Esophagus muscularis mucosa (tissue), 4 donors: ENCODE measurements at regions not wholly inside any gene's neighbourhood (a gene's known extent, or its start where the extent isn't known, plus 50 kb on each side); places are given as distances from the start of the nearest gene placed in this dataset.

ENCODE experiments used
- DNase-seq: peaks from one replicate; pipeline ENCODE4 v3.0.0-alpha.2; 2017; ENCODE audit errors: extremely low spot score
- H3K27ac ChIP-seq, 4 donors: fragments of 200-600 bp; sonication (generic); replicated peaks in 1 of 4; 1 replicate in 3 of 4; 2 replicates in 1 of 4; pipeline ENCODE4 v1.5.1; 2016 to 2019; ENCODE audit warnings: mild to moderate bottlenecking in 1 of 4
- H3K27me3 ChIP-seq, 4 donors: fragments of 200-600 bp; sonication (generic); one replicate each; pipeline versions ENCODE4 v1.5.1 to v1.6.0; 2016 to 2019
- H3K36me3 ChIP-seq, 4 donors: fragments of 200-600 bp; sonication (generic); one replicate each; pipeline ENCODE4 v1.5.1; 2016 to 2019
- H3K4me1 ChIP-seq, 4 donors: fragments of 200-600 bp; sonication (generic); one replicate each; pipeline ENCODE4 v1.5.1; 2016 to 2019
- H3K4me3 ChIP-seq, 4 donors: fragments of 200-600 bp; sonication (generic); 1 replicate in 2 of 4; 2 replicates in 2 of 4; pipeline ENCODE4 v1.5.1; 2016 to 2019; ENCODE audit warnings: mild to moderate bottlenecking in 4 of 4, moderate library complexity in 1 of 4
- H3K9me3 ChIP-seq, 4 donors: fragments of 200-600 bp; sonication (generic); 1 replicate in 3 of 4; 2 replicates in 1 of 4; pipeline ENCODE4 v1.5.1; 2016 to 2019
- EP300 ChIP-seq: sonication (generic); formaldehyde crosslinking; IDR thresholded peaks from one replicate; pipeline ENCODE4 v1.6.1; 2017; ENCODE audit warnings: antibody characterized with exemption
- POLR2A ChIP-seq: fragments of 450-650 bp; IDR thresholded peaks from one replicate; pipeline ENCODE4 v1.6.1; 2017; ENCODE audit warnings: antibody characterized with exemption, moderate library complexity, mild to moderate bottlenecking, low read depth
- POLR2AphosphoS5 ChIP-seq, 2 donors: sonication (generic); formaldehyde crosslinking; IDR thresholded peaks; one replicate each; pipeline ENCODE4 v1.6.1; 2017; ENCODE audit warnings: antibody characterized with exemption in 2 of 2
- WGBS: methylation state at CpG from one replicate; pipeline ENCODE4 v1.1.5; 2018; 5-methylcytosine and 5-hydroxymethylcytosine counted together
- intact Hi-C: fragments of 100-400 bp; cut with DNase I; formaldehyde crosslinking; loops from one replicate; pipeline ENCODE4 v1.15.1; 2023
- TF ChIP-seq, protein P1 (sequence below), 3 experiments: fragments of 200-600 bp in 2 of 3; fragments of 450-650 bp in 1 of 3; sonication (generic) in 2 of 3; IDR thresholded peaks; one replicate each; pipeline ENCODE4 v1.5.1; 2017 to 2019; ENCODE audit warnings: antibody characterized with exemption in 3 of 3, mild to moderate bottlenecking in 2 of 3, moderate library complexity in 1 of 3

- H3K4me3 ChIP-seq = no peak overlapping the region
- WGBS = 86% methylated on average over 1 of the region's 1 CpG
- H3K9me3 ChIP-seq = peaks cover 0 to 11% (median 4%) of the 10 kb centered on the region in 4 donors
- no peaks in the 10 kb centered on the region for H3K4me1 ChIP-seq
- TF ChIP-seq, protein P1, sequence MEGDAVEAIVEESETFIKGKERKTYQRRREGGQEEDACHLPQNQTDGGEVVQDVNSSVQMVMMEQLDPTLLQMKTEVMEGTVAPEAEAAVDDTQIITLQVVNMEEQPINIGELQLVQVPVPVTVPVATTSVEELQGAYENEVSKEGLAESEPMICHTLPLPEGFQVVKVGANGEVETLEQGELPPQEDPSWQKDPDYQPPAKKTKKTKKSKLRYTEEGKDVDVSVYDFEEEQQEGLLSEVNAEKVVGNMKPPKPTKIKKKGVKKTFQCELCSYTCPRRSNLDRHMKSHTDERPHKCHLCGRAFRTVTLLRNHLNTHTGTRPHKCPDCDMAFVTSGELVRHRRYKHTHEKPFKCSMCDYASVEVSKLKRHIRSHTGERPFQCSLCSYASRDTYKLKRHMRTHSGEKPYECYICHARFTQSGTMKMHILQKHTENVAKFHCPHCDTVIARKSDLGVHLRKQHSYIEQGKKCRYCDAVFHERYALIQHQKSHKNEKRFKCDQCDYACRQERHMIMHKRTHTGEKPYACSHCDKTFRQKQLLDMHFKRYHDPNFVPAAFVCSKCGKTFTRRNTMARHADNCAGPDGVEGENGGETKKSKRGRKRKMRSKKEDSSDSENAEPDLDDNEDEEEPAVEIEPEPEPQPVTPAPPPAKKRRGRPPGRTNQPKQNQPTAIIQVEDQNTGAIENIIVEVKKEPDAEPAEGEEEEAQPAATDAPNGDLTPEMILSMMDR (IDR thresholded peaks at IDR 0.05) = no peak
- TF ChIP-seq EP300 = no peak
- TF ChIP-seq POLR2A = no peak
- TF ChIP-seq POLR2AphosphoS5 (IDR thresholded peaks at IDR 0.05) = no peak
- intact Hi-C loops = no loop called here
- H3K27me3 ChIP-seq = peaks cover 0 to 8% (median 0%) of the 10 kb centered on the region in 4 donors
- no peaks in the 10 kb centered on the region for H3K36me3 ChIP-seq
- H3K27ac ChIP-seq = no peak overlapping the region
- DNase-seq = no peak
Measured at GRCh38 chr12:115852054-115852453, 425.4 kb downstream of the MED13L start.

GRCh38 chr12:115850957-115851356 lies 426.5 kb downstream of the MED13L start:
- intact Hi-C loops = no loop called here
- H3K36me3 ChIP-seq = no peaks in the 10 kb centered on the region
- no peak for DNase-seq
- peaks cover 0 to 11% (median 4%) of the 10 kb centered on the region in 4 donors for H3K9me3 ChIP-seq
- H3K27me3 ChIP-seq = peaks cover 0 to 8% (median 0%) of the 10 kb centered on the region in 4 donors
- H3K4me1 ChIP-seq = no peaks in the 10 kb centered on the region
- H3K4me3 ChIP-seq = no peak overlapping the region
- WGBS = 39% methylated on average over 1 of the region's 1 CpG
- H3K27ac ChIP-seq = no peak overlapping the region
- TF ChIP-seq POLR2AphosphoS5 (IDR thresholded peaks at IDR 0.05) (no peak), POLR2A (no peak), EP300 (no peak)
- TF ChIP-seq, protein P1 (IDR thresholded peaks at IDR 0.05) = no peak

GRCh38 chr12:115849262-115849943 lies 428.1 kb downstream of the MED13L start:
- H3K4me1 ChIP-seq = no peaks in the 10 kb centered on the region
- no peak overlapping the region for H3K4me3 ChIP-seq
- no peaks in the 10 kb centered on the region for H3K36me3 ChIP-seq
- no peak for DNase-seq
- no peak overlapping the region for H3K27ac ChIP-seq
- H3K27me3 ChIP-seq = peaks cover 0 to 5% (median 0%) of the 10 kb centered on the region in 4 donors
- 88% methylated on average over 8 of the region's 8 CpGs for WGBS
- peaks cover 0 to 11% (median 4%) of the 10 kb centered on the region in 4 donors for H3K9me3 ChIP-seq
- TF ChIP-seq POLR2AphosphoS5 (IDR thresholded peaks at IDR 0.05) (no peak), POLR2A (no peak), EP300 (no peak)
- TF ChIP-seq, protein P1 (IDR thresholded peaks at IDR 0.05) = no peak
- intact Hi-C loops = no loop called here

GRCh38 chr12:115847398-115847797 lies 430.1 kb downstream of the MED13L start:
- H3K27ac ChIP-seq = no peak overlapping the region
- no peaks in the 10 kb centered on the region for H3K4me1 ChIP-seq
- TF ChIP-seq, protein P1 (IDR thresholded peaks at IDR 0.05) = no peak
- TF ChIP-seq POLR2A (no peak), POLR2AphosphoS5 (IDR thresholded peaks at IDR 0.05) (no peak), EP300 (no peak)
- H3K4me3 ChIP-seq = no peak overlapping the region
- intact Hi-C loops = no loop called here
- no peaks in the 10 kb centered on the region for H3K27me3 ChIP-seq
- DNase-seq = no peak
- H3K36me3 ChIP-seq = no peaks in the 10 kb centered on the region
- peaks cover 0 to 11% (median 4%) of the 10 kb centered on the region in 4 donors for H3K9me3 ChIP-seq

DNA sequence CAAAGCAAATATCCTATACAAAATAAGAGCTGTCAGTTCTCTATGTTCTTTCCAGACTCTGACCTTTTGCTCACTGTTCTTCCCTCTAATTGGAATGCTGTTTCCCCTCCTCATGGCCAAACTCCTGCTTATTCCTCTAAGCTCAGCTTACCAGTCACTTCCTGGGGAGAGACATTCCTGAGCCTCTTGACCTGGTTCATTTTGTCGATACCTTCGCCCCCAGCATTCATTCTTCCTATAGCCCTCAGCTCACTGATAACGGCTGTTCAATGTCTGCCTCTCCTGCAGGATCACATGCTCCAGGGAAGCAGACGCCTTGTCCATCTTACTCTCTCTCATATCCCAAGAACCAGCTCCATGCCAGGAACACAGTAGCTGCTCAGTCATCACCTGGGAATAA lies 431.0 kb downstream of the MED13L start:
- Histone ChIP-seq H3K9me3 (peaks cover 0 to 11% (median 4%) of the 10 kb centered on the region in 4 donors), H3K27ac (no peak overlapping the region), H3K4me1 (no peaks in the 10 kb centered on the region), H3K36me3 (no peaks in the 10 kb centered on the region), H3K27me3 (no peaks in the 10 kb centered on the region), H3K4me3 (no peak overlapping the region)
- WGBS = 69% methylated on average over 4 of the region's 4 CpGs
- DNase-seq = no peak
- no peak for TF ChIP-seq POLR2AphosphoS5 (IDR thresholded peaks at IDR 0.05)
- TF ChIP-seq POLR2A = no peak
- TF ChIP-seq, protein P1 (IDR thresholded peaks at IDR 0.05) = no peak
- no peak for TF ChIP-seq EP300
- intact Hi-C loops = no loop called here
